Panc1 (cell line): ENCODE measurements at regions not wholly inside any gene's neighbourhood (a gene's known extent, or its start where the extent isn't known, plus 50 kb on each side); places are given as distances from the start of the nearest gene placed in this dataset.

ENCODE experiments used
- ATAC-seq: fragments of 200-7000 bp; cut with Tn5 transposase; 2 replicates; pipeline ENCODE4 v1.9.1; 2020; ENCODE audit warnings: mild to moderate bottlenecking, moderate library complexity
- BruUV-seq: library from RNA; stranded (reverse); fragments of 400-500 nt; replicated peaks from 2 replicates; lab custom pipeline; 2021; lab: Mats Ljungman, UMichigan
- CTCF ChIA-PET: fragments of 300-600 bp; sonication (Branson Sonifier 250); formaldehyde crosslinking; loops from one replicate; lab custom pipeline; 2022; ENCODE audit warnings: antibody characterized with exemption; lab: Charles Lee
- POLR2A ChIA-PET: fragments of 300-600 bp; sonication (Branson Sonifier 250); formaldehyde crosslinking; loops from one replicate; lab custom pipeline; 2022; ENCODE audit warnings: antibody characterized with exemption; lab: Charles Lee
- DNase-seq: peaks from one replicate; pipeline ENCODE4 v3.0.0-alpha.2; 2010; ENCODE audit warnings: low read depth, low spot score
- H3K27ac ChIP-seq: 2 replicates; pipeline ENCODE4 v1.5.1; 2011; ENCODE audit warnings: mild to moderate bottlenecking, low read length, inconsistent platforms
- H3K27me3 ChIP-seq: fragments of 200-500 bp; sonication (Bioruptor generic); 2 replicates; pipeline ENCODE4 v1.6.0; 2014; ENCODE audit warnings: low read length, inconsistent platforms; ENCODE audit not compliant: control insufficient read depth, insufficient read depth
- H3K36me3 ChIP-seq: fragments of 200-500 bp; sonication (Bioruptor generic); 2 replicates; pipeline ENCODE4 v1.5.1; 2014; ENCODE audit warnings: inconsistent platforms, mild to moderate bottlenecking, low read length, moderate library complexity; ENCODE audit not compliant: control insufficient read depth, insufficient read depth
- H3K4me1 ChIP-seq: 2 replicates; pipeline ENCODE4 v1.5.1; 2011; ENCODE audit warnings: inconsistent platforms, mild to moderate bottlenecking, low read length, moderate library complexity; ENCODE audit not compliant: control insufficient read depth, insufficient read depth
- H3K4me3 ChIP-seq, 2 experiments: 2 replicates each; pipeline ENCODE4 v1.5.1; 2011 to 2012; ENCODE audit warnings: low read depth in 2 of 2, low read length in 2 of 2, mild to moderate bottlenecking in 2 of 2, inconsistent platforms in 1 of 2, moderate library complexity in 1 of 2
- H3K9me3 ChIP-seq: fragments of 200-500 bp; sonication (Bioruptor generic); 2 replicates; pipeline ENCODE4 v1.5.1; 2014; ENCODE audit warnings: low read depth, mild to moderate bottlenecking, inconsistent platforms, low read length, moderate library complexity; ENCODE audit not compliant: control insufficient read depth, insufficient read depth
- CTCF ChIP-seq: fragments of 450-650 bp; IDR thresholded peaks from 2 replicates; pipeline ENCODE4 v1.5.1; 2017; ENCODE audit warnings: mild to moderate bottlenecking
- POLR2AphosphoS5 ChIP-seq: IDR thresholded peaks from 2 replicates; pipeline ENCODE4 v1.6.1; 2012; ENCODE audit warnings: mild to moderate bottlenecking, low read depth, low read length, moderate library complexity
- REST ChIP-seq, 2 experiments: IDR thresholded peaks; 2 replicates each; pipeline ENCODE4 v1.6.1; 2011 to 2012; ENCODE audit warnings: low read depth in 2 of 2, control low read depth in 1 of 2, low read length in 1 of 2, mild to moderate bottlenecking in 1 of 2, moderate library complexity in 1 of 2; ENCODE audit not compliant: insufficient read depth in 1 of 2
- SIN3A ChIP-seq: IDR thresholded peaks from 2 replicates; pipeline ENCODE4 v1.6.1; 2012; ENCODE audit warnings: low read depth, mild to moderate bottlenecking, low read length, moderate library complexity, borderline replicate concordance; ENCODE audit not compliant: insufficient read depth
- TCF7L2 ChIP-seq: IDR thresholded peaks from 2 replicates; pipeline ENCODE4 v1.6.1; 2011; ENCODE audit warnings: mild to moderate bottlenecking, low read depth, low read length, inconsistent platforms
- in situ Hi-C: cut with HindIII; loops from 2 replicates; pipeline ENCODE4 v1.10.0; 2016; ENCODE audit warnings: low sequenced_read_pairs, low pct_unique_long_range_greater_than_20kb
- intact Hi-C: fragments of 100-400 bp; cut with micrococcal nuclease; formaldehyde crosslinking; loops from one replicate; pipeline ENCODE4 v1.10.0; 2022; ENCODE audit not compliant: unreplicated experiment

GRCh38 chr13:48773531-48774275 lies 120.0 kb downstream of the CYSLTR2 start:
- ChIA-PET CTCF (no interaction called here), POLR2A (no interaction called here)
- ATAC-seq: no peak
- Histone ChIP-seq H3K4me3 (no peak overlapping the region), H3K4me1 (no peaks in the 10 kb centered on the region; the same call in 1 of the 2 replicates), H3K27ac (no peak overlapping the region), H3K27me3 (no peaks in the 10 kb centered on the region; the same call in 1 of the 2 replicates), H3K9me3 (no peaks in the 10 kb centered on the region), H3K36me3 (no peaks in the 10 kb centered on the region)
- no peak for TF ChIP-seq REST (IDR thresholded peaks at IDR 0.05; ENCODE audit: insufficient read depth in 1 of 2, low read depth in 2 of 2, low read length in 1 of 2)
- no peak for TF ChIP-seq TCF7L2
- TF ChIP-seq POLR2AphosphoS5: no peak
- no peak for TF ChIP-seq CTCF
- no peak for TF ChIP-seq SIN3A
- no peak for DNase-seq
- intact Hi-C loops: no loop called here
- in situ Hi-C loops: no loop called here
- no TSS peak for BruUV-seq

DNA sequence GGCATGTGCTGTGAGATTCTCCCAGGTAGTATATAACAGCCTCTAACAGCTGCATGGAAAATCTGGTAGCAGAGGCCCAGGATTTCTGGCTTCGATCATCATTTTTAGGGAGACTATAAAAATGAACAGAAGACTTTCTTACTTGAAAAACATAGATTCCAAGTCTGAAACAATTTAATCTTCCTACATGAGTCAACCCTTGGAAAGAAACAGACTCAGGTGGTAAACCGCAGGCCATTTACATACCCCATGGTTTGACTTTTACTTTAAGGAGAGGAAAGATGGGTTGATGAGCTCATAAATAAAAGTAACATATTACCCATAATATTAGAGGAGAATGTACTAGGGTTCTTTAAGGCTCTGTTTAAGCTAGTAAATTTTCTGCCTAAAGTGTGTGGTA lies 121.6 kb downstream of the CYSLTR2 start:
- no peak overlapping the region for H3K27ac ChIP-seq
- POLR2A ChIA-PET: no interaction called here

More for the DNA sequence above, 121.6 kb downstream of the CYSLTR2 start:
- ATAC-seq: no peak
- Histone ChIP-seq H3K36me3 (no peaks in the 10 kb centered on the region), H3K27me3 (no peaks in the 10 kb centered on the region; the same call in 1 of the 2 replicates), H3K4me1 (no peaks in the 10 kb centered on the region), H3K9me3 (no peaks in the 10 kb centered on the region), H3K4me3 (no peak overlapping the region)
- no peak for DNase-seq
- no TSS peak for BruUV-seq
- TF ChIP-seq CTCF: no peak
- no peak for TF ChIP-seq REST (IDR thresholded peaks at IDR 0.05; ENCODE audit: insufficient read depth in 1 of 2, low read depth in 2 of 2, low read length in 1 of 2)
- no peak for TF ChIP-seq SIN3A
- TF ChIP-seq TCF7L2: no peak
- no peak for TF ChIP-seq POLR2AphosphoS5
- intact Hi-C loops (no loop called here), in situ Hi-C loops (no loop called here)
- CTCF ChIA-PET: no interaction called here
